CD4-positive, alpha-beta T cell treated with Interleukin-4 for 4 hours (primary cell): ENCODE measurements at regions not wholly inside any gene's neighbourhood (a gene's known extent, or its start where the extent isn't known, plus 50 kb on each side); places are given as distances from the start of the nearest gene placed in this dataset.

ENCODE experiments used
- DNase-seq: peaks from one replicate; pipeline ENCODE4 v3.0.0-alpha.2; 2020

GRCh38 chr19:28971049-28971448, 241.9 kb downstream of the UQCRFS1 start:
- DNase-seq: no peak

- DNase-seq: no peak
Observed at GRCh38 chr19:28968721-28969120, 244.2 kb downstream of the UQCRFS1 start.

- no peak for DNase-seq
Observed at GRCh38 chr19:28966737-28967399, 246.1 kb downstream of the UQCRFS1 start.

GRCh38 chr19:28964500-28964899, 248.5 kb downstream of the UQCRFS1 start:
- DNase-seq: no peak

- DNase-seq: no peak
Observed at GRCh38 chr19:28963486-28964250, 249.3 kb downstream of the UQCRFS1 start.

- DNase-seq: no peak
Observed at GRCh38 chr19:28961772-28962500, 251.0 kb downstream of the UQCRFS1 start.

- no peak for DNase-seq
Observed at GRCh38 chr19:28960986-28961705, 251.8 kb downstream of the UQCRFS1 start.

GRCh38 chr19:28960586-28960985, 252.4 kb downstream of the UQCRFS1 start:
- no peak for DNase-seq

- no peak for DNase-seq
Observed at GRCh38 chr19:28956961-28957360, 256.0 kb downstream of the UQCRFS1 start.

- no peak for DNase-seq
Observed at GRCh38 chr19:28956421-28956820, 256.5 kb downstream of the UQCRFS1 start.

GRCh38 chr19:28949535-28949934, 263.4 kb downstream of the UQCRFS1 start:
- DNase-seq: no peak

- DNase-seq: no peak
Observed at GRCh38 chr19:28949027-28949426, 263.9 kb downstream of the UQCRFS1 start.

- DNase-seq: no peak
Observed at GRCh38 chr19:28948566-28948965, 264.4 kb downstream of the UQCRFS1 start.

- DNase-seq: no peak
Observed at GRCh38 chr19:28948026-28948425, 264.9 kb downstream of the UQCRFS1 start.

- DNase-seq: no peak
Observed at GRCh38 chr19:28943651-28944050, 269.3 kb downstream of the UQCRFS1 start.

GRCh38 chr19:28941833-28942232, 271.1 kb downstream of the UQCRFS1 start:
- DNase-seq: no peak

GRCh38 chr19:28940751-28941500, 272.0 kb downstream of the UQCRFS1 start:
- DNase-seq: no peak

- DNase-seq: no peak
Observed at GRCh38 chr19:28939236-28939635, 273.7 kb downstream of the UQCRFS1 start.

GRCh38 chr19:28936001-28936400, 276.9 kb downstream of the UQCRFS1 start:
- DNase-seq: no peak

GRCh38 chr19:28934631-28935030, 278.3 kb downstream of the UQCRFS1 start:
- DNase-seq: no peak

- no peak for DNase-seq
Observed at GRCh38 chr19:28933039-28933438, 279.9 kb downstream of the UQCRFS1 start.

- DNase-seq: no peak
Observed at GRCh38 chr19:28932446-28932845, 280.5 kb downstream of the UQCRFS1 start.
